LHCN-M2 (cell line): ENCODE measurements at regions not wholly inside any gene's neighbourhood (a gene's known extent, or its start where the extent isn't known, plus 50 kb on each side); places are given as distances from the start of the nearest gene placed in this dataset.
"Not testable (repeated sequence)": the region's sequence is repeated elsewhere in the genome, so short reads cannot be mapped to it uniquely, and the experiment has no call there.

ENCODE experiments used
- DNase-seq: peaks from one replicate; pipeline ENCODE4 v3.0.0-alpha.2; 2012; ENCODE audit warnings: low read depth

- not testable (repeated sequence) for DNase-seq
Measured at GRCh38 chrY:3367535-3367934, 211.3 kb upstream of the TGIF2LY start.

DNA sequence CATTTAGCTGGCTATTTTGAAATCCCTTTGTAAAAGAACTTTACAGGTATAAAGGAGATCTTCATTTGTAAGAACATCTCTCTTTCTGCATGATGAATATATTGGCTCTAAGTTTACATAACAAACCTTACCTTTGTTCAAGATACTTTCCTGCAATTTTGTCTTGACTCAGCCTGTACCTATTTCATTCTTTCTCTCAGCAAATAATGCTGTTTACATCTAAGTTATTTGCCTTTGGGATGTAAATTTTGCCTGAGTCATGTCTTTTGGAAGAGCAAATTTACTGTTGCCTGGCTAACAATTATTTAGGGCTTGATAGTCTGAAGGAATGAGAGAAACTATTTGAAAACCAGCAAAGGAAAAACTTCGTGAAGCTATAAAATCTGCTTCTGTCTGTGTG is 210.4 kb upstream of the TGIF2LY start:
- not testable (repeated sequence) for DNase-seq

- DNase-seq = not testable (repeated sequence)
Measured at GRCh38 chrY:3391508-3391907, 187.4 kb upstream of the TGIF2LY start.

DNA sequence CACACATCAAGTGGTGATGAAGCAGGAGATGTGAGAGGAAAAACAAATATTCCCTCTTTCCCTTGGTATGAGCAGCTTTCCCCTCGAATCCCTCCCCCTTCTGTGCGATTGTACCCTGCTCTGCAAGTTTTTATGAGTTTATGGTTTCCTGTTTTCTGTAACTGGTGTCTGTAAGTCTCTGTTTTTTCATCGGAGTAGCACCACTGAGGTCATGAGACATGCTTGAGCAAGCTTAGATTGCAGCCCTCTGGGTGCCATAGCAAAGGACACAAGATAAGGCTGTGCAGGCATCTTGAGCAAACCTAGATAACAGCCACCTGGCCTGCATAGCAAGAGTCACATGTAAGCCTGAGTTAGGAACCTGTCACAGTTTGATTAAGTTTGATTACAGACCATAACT is 174.6 kb upstream of the TGIF2LY start:
- not testable (repeated sequence) for DNase-seq

- peak; percentile 1 for DNase-seq
Measured at GRCh38 chrY:3405585-3405984, 173.3 kb upstream of the TGIF2LY start.

- DNase-seq = not testable (repeated sequence)
Measured at GRCh38 chrY:3406896-3407452, 171.9 kb upstream of the TGIF2LY start.

DNA sequence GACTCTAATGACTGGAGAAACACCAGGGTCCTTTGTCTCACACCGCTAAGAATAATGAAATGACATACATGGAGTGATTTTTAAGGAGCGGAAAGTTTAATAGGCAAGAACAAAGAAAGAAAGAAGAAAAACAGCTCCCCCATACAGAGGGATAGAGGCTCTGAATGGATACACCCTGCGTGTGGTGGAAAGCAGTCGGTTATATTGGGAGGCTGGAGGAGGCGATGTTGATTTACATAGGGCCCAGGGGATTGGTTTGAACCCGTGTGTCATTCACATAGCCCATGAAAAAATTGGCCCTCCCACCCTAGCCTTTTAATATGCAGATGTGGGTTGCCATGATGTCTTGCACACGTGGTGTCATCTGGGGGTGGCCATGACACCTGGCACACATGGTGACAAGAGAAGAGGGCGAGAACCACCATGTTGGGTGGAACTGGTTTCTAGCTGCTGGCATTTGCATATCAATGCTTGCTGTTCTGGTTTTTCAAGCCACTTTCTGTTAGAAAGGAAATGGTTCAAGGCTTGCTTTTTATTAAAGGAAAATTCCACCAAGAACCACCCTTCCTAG is 168.5 kb upstream of the TGIF2LY start:
- not testable (repeated sequence) for DNase-seq
